ENCODE measurements at regions not wholly inside any gene's neighbourhood (a gene's known extent, or its start where the extent isn't known, plus 50 kb on each side); places are given as distances from the start of the nearest gene placed in this dataset.

DNA sequence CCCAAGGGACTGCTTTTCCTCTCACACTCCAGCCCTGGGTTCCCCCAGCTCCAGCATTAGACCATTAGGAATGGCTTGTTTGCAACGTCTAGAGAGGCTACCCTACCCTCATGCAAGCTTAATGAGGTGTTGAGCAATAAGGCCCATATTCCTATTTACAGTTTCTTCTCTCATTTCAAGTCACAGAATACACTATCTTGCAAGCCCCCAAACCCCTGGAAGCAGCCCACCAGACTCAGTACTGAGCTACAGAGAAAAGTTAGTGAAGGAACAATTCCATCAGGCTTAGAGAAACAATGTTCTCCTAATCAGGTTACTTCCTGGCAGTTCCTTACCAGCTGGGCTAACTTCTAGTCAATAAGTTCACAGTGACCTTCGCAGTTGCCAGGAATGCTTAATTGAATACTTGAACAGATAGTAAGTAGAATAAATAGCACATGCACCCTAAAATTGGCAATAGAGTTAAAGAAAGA lies 606.5 kb upstream of the NOX3 start:
- TF ChIP-seq POLR2A (IDR thresholded peaks at IDR 0.05; ENCODE audit: low read depth) (no peak), EP300 (IDR thresholded peaks at IDR 0.05) (no peak), CTCF (IDR thresholded peaks at IDR 0.05) (no peak), POLR2AphosphoS5 (IDR thresholded peaks at IDR 0.05) (no peak)
- Histone ChIP-seq H3K4me3 (no peak overlapping the region), H3K9me3 (no peaks in the 10 kb centered on the region), H3K36me3 (no peaks in the 10 kb centered on the region), H3K27me3 (no peaks in the 10 kb centered on the region), H3K27ac (replicated peaks in 1 of 4) (peak overlapping the region in 1 of 4 donors; percentile 3), H3K4me1 (peaks cover 0 to 5% (median 0%) of the 10 kb centered on the region in 4 donors)
- intact Hi-C loops (cut with DNase I), result no loop called here
- WGBS, result 47% methylated on average over 2 of the region's 2 CpGs
- peak; percentile 86 for DNase-seq (ENCODE audit: extremely low spot score)

GRCh38 chr6:156061465-156061864 lies 605.8 kb upstream of the NOX3 start:
- peak overlapping the region in 1 of 4 donors; percentile 3 for H3K27ac ChIP-seq (replicated peaks in 1 of 4)
- no peaks in the 10 kb centered on the region for H3K27me3 ChIP-seq
- H3K4me1 ChIP-seq, result peaks cover 0 to 5% (median 0%) of the 10 kb centered on the region in 4 donors
- intact Hi-C loops (cut with DNase I), result no loop called here
- 74% methylated on average over 6 of the region's 6 CpGs for WGBS
- no peak for TF ChIP-seq POLR2AphosphoS5 (IDR thresholded peaks at IDR 0.05)
- TF ChIP-seq CTCF (IDR thresholded peaks at IDR 0.05), result no peak
- TF ChIP-seq EP300 (IDR thresholded peaks at IDR 0.05), result no peak
- no peak for TF ChIP-seq POLR2A (IDR thresholded peaks at IDR 0.05; ENCODE audit: low read depth)
- peak; percentile 66 for DNase-seq (ENCODE audit: extremely low spot score)
- no peaks in the 10 kb centered on the region for H3K9me3 ChIP-seq
- no peaks in the 10 kb centered on the region for H3K36me3 ChIP-seq
- no peak overlapping the region for H3K4me3 ChIP-seq

DNA sequence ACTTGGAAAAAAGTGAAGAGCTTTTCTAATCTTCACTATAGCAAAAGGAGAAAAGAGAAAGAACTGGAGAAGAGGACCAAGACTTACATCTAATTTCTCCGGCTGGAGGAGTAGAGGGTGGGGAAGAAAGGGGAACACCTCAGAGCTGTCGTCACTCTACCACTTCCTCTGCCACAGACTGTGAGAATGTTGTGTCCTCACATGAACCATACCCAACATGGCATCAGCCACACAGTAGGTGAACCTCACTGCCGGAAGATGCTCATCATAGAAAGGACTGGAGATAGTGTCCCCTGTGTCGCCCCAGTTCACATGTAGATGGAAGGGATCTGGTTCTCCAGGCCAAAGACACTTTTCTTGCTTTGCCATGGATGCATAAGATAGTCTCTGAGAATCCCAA lies 604.4 kb upstream of the NOX3 start:
- no peaks in the 10 kb centered on the region for H3K27me3 ChIP-seq
- no peak overlapping the region for H3K27ac ChIP-seq (replicated peaks in 1 of 4)
- TF ChIP-seq CTCF (IDR thresholded peaks at IDR 0.05) (no peak), EP300 (IDR thresholded peaks at IDR 0.05) (no peak), POLR2A (IDR thresholded peaks at IDR 0.05; ENCODE audit: low read depth) (no peak), POLR2AphosphoS5 (IDR thresholded peaks at IDR 0.05) (no peak)
- H3K4me1 ChIP-seq, result peaks cover 0 to 5% (median 0%) of the 10 kb centered on the region in 4 donors
- intact Hi-C loops (cut with DNase I), result no loop called here
- no peaks in the 10 kb centered on the region for H3K36me3 ChIP-seq
- 85% methylated on average over 4 of the region's 4 CpGs for WGBS
- DNase-seq (ENCODE audit: extremely low spot score), result peak; percentile 90
- no peak overlapping the region for H3K4me3 ChIP-seq
- peaks cover 0 to 4% (median 0%) of the 10 kb centered on the region in 4 donors for H3K9me3 ChIP-seq

DNA sequence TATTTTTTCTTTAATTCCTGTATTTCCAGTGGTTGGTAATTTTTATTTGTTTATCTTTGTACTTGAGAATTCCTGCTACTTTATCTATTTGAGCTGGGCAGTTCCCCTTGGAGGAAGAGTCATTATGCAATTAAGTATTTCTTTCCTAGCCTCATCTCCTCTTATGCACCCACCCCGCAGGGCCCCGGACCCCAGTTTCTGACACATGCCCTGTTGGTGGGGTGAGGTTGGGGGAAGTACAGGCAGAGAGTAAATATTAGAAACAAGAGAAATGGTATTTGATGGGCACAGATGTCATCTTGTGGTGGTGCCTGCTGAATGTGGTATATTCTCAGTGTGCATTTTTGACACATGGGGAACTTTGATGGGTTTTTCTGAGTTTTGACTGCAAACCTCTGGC lies 602.7 kb upstream of the NOX3 start:
- Histone ChIP-seq H3K4me1 (peaks cover 0 to 5% (median 0%) of the 10 kb centered on the region in 4 donors), H3K27ac (replicated peaks in 1 of 4) (no peak overlapping the region), H3K4me3 (no peak overlapping the region), H3K27me3 (no peaks in the 10 kb centered on the region), H3K9me3 (peaks cover 0 to 4% (median 0%) of the 10 kb centered on the region in 4 donors), H3K36me3 (no peaks in the 10 kb centered on the region)
- intact Hi-C loops (cut with DNase I), result no loop called here
- peak; percentile 57 for DNase-seq (ENCODE audit: extremely low spot score)
- 88% methylated on average over 2 of the region's 2 CpGs for WGBS
- TF ChIP-seq EP300 (IDR thresholded peaks at IDR 0.05), result no peak
- no peak for TF ChIP-seq POLR2A (IDR thresholded peaks at IDR 0.05; ENCODE audit: low read depth)
- TF ChIP-seq POLR2AphosphoS5 (IDR thresholded peaks at IDR 0.05), result no peak
- no peak for TF ChIP-seq CTCF (IDR thresholded peaks at IDR 0.05)

DNA sequence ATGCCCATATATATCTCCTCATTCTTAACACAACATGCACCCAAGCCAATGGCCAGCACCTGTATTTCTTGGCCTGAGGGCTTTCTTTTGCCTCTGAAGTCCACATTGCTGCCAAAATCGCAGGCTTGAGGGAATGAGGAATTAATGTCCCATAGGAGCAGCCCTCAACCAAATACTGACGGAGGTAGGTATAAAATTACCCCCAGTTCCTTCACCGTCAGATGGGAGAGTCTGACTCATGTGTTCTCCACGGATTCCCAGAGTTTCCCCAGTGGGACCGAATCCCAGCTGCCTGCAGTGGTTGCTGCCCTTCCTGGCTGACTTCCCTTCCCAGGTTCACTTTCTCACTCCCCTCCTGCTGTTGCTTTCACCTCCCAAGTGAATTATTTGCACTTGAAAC lies 602.2 kb upstream of the NOX3 start:
- Histone ChIP-seq H3K4me1 (peaks cover 0 to 5% (median 0%) of the 10 kb centered on the region in 4 donors), H3K4me3 (no peak overlapping the region), H3K27ac (replicated peaks in 1 of 4) (no peak overlapping the region), H3K36me3 (no peaks in the 10 kb centered on the region), H3K9me3 (peaks cover 0 to 4% (median 0%) of the 10 kb centered on the region in 4 donors), H3K27me3 (no peaks in the 10 kb centered on the region)
- intact Hi-C loops (cut with DNase I), result no loop called here
- 73% methylated on average over 5 of the region's 5 CpGs for WGBS
- TF ChIP-seq POLR2AphosphoS5 (IDR thresholded peaks at IDR 0.05) (no peak), CTCF (IDR thresholded peaks at IDR 0.05) (no peak), EP300 (IDR thresholded peaks at IDR 0.05) (no peak), POLR2A (IDR thresholded peaks at IDR 0.05; ENCODE audit: low read depth) (no peak)
- peak; percentile 57 for DNase-seq (ENCODE audit: extremely low spot score)

Measured in esophagus muscularis mucosa (tissue), 4 donors.